Panc1 (cell line): ENCODE measurements at regions not wholly inside any gene's neighbourhood (a gene's known extent, or its start where the extent isn't known, plus 50 kb on each side); places are given as distances from the start of the nearest gene placed in this dataset.

Experiments
- ATAC-seq: fragments of 200-7000 bp; cut with Tn5 transposase; 2 replicates; pipeline ENCODE4 v1.9.1; 2020; ENCODE audit warnings: mild to moderate bottlenecking, moderate library complexity
- BruUV-seq: library from RNA; stranded (reverse); fragments of 400-500 nt; replicated peaks from 2 replicates; lab custom pipeline; 2021; lab: Mats Ljungman, UMichigan
- CTCF ChIA-PET: fragments of 300-600 bp; sonication (Branson Sonifier 250); formaldehyde crosslinking; loops from one replicate; lab custom pipeline; 2022; ENCODE audit warnings: antibody characterized with exemption; lab: Charles Lee
- POLR2A ChIA-PET: fragments of 300-600 bp; sonication (Branson Sonifier 250); formaldehyde crosslinking; loops from one replicate; lab custom pipeline; 2022; ENCODE audit warnings: antibody characterized with exemption; lab: Charles Lee
- DNase-seq: peaks from one replicate; pipeline ENCODE4 v3.0.0-alpha.2; 2010; ENCODE audit warnings: low read depth, low spot score
- H3K27ac ChIP-seq: 2 replicates; pipeline ENCODE4 v1.5.1; 2011; ENCODE audit warnings: mild to moderate bottlenecking, low read length, inconsistent platforms
- H3K27me3 ChIP-seq: fragments of 200-500 bp; sonication (Bioruptor generic); 2 replicates; pipeline ENCODE4 v1.6.0; 2014; ENCODE audit warnings: low read length, inconsistent platforms; ENCODE audit not compliant: control insufficient read depth, insufficient read depth
- H3K36me3 ChIP-seq: fragments of 200-500 bp; sonication (Bioruptor generic); 2 replicates; pipeline ENCODE4 v1.5.1; 2014; ENCODE audit warnings: inconsistent platforms, mild to moderate bottlenecking, low read length, moderate library complexity; ENCODE audit not compliant: control insufficient read depth, insufficient read depth
- H3K4me1 ChIP-seq: 2 replicates; pipeline ENCODE4 v1.5.1; 2011; ENCODE audit warnings: inconsistent platforms, mild to moderate bottlenecking, low read length, moderate library complexity; ENCODE audit not compliant: control insufficient read depth, insufficient read depth
- H3K4me3 ChIP-seq, 2 experiments: 2 replicates each; pipeline ENCODE4 v1.5.1; 2011 to 2012; ENCODE audit warnings: low read depth in 2 of 2, low read length in 2 of 2, mild to moderate bottlenecking in 2 of 2, inconsistent platforms in 1 of 2, moderate library complexity in 1 of 2
- H3K9me3 ChIP-seq: fragments of 200-500 bp; sonication (Bioruptor generic); 2 replicates; pipeline ENCODE4 v1.5.1; 2014; ENCODE audit warnings: low read depth, mild to moderate bottlenecking, inconsistent platforms, low read length, moderate library complexity; ENCODE audit not compliant: control insufficient read depth, insufficient read depth
- POLR2AphosphoS5 ChIP-seq: IDR thresholded peaks from 2 replicates; pipeline ENCODE4 v1.6.1; 2012; ENCODE audit warnings: mild to moderate bottlenecking, low read depth, low read length, moderate library complexity
- REST ChIP-seq, 2 experiments: IDR thresholded peaks; 2 replicates each; pipeline ENCODE4 v1.6.1; 2011 to 2012; ENCODE audit warnings: low read depth in 2 of 2, control low read depth in 1 of 2, low read length in 1 of 2, mild to moderate bottlenecking in 1 of 2, moderate library complexity in 1 of 2; ENCODE audit not compliant: insufficient read depth in 1 of 2
- SIN3A ChIP-seq: IDR thresholded peaks from 2 replicates; pipeline ENCODE4 v1.6.1; 2012; ENCODE audit warnings: low read depth, mild to moderate bottlenecking, low read length, moderate library complexity, borderline replicate concordance; ENCODE audit not compliant: insufficient read depth
- TCF7L2 ChIP-seq: IDR thresholded peaks from 2 replicates; pipeline ENCODE4 v1.6.1; 2011; ENCODE audit warnings: mild to moderate bottlenecking, low read depth, low read length, inconsistent platforms
- in situ Hi-C: cut with HindIII; loops from 2 replicates; pipeline ENCODE4 v1.10.0; 2016; ENCODE audit warnings: low sequenced_read_pairs, low pct_unique_long_range_greater_than_20kb
- intact Hi-C: fragments of 100-400 bp; cut with micrococcal nuclease; formaldehyde crosslinking; loops from one replicate; pipeline ENCODE4 v1.10.0; 2022; ENCODE audit not compliant: unreplicated experiment
- TF ChIP-seq, protein P1 (sequence below): fragments of 450-650 bp; IDR thresholded peaks from 2 replicates; pipeline ENCODE4 v1.5.1; 2017; ENCODE audit warnings: mild to moderate bottlenecking

DNA sequence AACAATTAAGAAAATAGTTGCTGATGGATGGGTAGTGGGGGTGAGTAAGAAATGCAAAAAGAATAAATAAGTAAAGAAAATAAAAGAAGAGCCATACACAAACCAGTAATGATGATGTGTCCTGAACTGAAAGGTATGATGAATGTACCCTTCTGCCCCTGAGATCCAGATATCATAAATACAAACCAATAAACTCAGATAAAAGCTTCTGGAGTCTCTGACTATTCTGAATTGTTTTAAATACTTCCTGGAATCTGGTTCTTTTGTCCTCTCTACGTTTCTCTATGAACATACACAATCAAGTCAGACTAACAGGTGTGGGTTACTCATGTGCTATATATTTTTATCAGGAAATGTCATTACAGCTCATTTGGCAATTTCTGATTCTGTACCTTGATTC is 153.4 kb downstream of the PPP1R2C start:
- no peaks in the 10 kb centered on the region for H3K36me3 ChIP-seq
- H3K27ac ChIP-seq = no peak overlapping the region
- DNase-seq = no peak
- H3K4me1 ChIP-seq = no peaks in the 10 kb centered on the region
- H3K27me3 ChIP-seq = no peaks in the 10 kb centered on the region
- BruUV-seq = no TSS peak
- TF ChIP-seq SIN3A = no peak
- TF ChIP-seq TCF7L2 = no peak
- TF ChIP-seq POLR2AphosphoS5 = no peak
- TF ChIP-seq, protein P1, sequence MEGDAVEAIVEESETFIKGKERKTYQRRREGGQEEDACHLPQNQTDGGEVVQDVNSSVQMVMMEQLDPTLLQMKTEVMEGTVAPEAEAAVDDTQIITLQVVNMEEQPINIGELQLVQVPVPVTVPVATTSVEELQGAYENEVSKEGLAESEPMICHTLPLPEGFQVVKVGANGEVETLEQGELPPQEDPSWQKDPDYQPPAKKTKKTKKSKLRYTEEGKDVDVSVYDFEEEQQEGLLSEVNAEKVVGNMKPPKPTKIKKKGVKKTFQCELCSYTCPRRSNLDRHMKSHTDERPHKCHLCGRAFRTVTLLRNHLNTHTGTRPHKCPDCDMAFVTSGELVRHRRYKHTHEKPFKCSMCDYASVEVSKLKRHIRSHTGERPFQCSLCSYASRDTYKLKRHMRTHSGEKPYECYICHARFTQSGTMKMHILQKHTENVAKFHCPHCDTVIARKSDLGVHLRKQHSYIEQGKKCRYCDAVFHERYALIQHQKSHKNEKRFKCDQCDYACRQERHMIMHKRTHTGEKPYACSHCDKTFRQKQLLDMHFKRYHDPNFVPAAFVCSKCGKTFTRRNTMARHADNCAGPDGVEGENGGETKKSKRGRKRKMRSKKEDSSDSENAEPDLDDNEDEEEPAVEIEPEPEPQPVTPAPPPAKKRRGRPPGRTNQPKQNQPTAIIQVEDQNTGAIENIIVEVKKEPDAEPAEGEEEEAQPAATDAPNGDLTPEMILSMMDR = no peak
- TF ChIP-seq REST (IDR thresholded peaks at IDR 0.05; ENCODE audit: insufficient read depth in 1 of 2, low read depth in 2 of 2, low read length in 1 of 2) = no peak
- CTCF ChIA-PET = no interaction called here
- no peak overlapping the region for H3K4me3 ChIP-seq
- intact Hi-C loops = no loop called here
- no peak for ATAC-seq
- H3K9me3 ChIP-seq = no peaks in the 10 kb centered on the region
- POLR2A ChIA-PET = no interaction called here
- in situ Hi-C loops = no loop called here

GRCh38 chrX:42619068-42619467 is 158.9 kb downstream of the PPP1R2C start:
- ChIA-PET POLR2A (no interaction called here), CTCF (no interaction called here)
- Histone ChIP-seq H3K27ac (no peak overlapping the region), H3K36me3 (no peaks in the 10 kb centered on the region), H3K27me3 (no peaks in the 10 kb centered on the region), H3K4me1 (no peaks in the 10 kb centered on the region), H3K9me3 (no peaks in the 10 kb centered on the region), H3K4me3 (no peak overlapping the region)
- no peak for ATAC-seq
- intact Hi-C loops = no loop called here
- TF ChIP-seq REST (IDR thresholded peaks at IDR 0.05; ENCODE audit: insufficient read depth in 1 of 2, low read depth in 2 of 2, low read length in 1 of 2) = no peak
- TF ChIP-seq TCF7L2 = no peak
- TF ChIP-seq, protein P1 = no peak
- TF ChIP-seq POLR2AphosphoS5 = no peak
- no peak for TF ChIP-seq SIN3A
- no TSS peak for BruUV-seq
- in situ Hi-C loops = no loop called here
- DNase-seq = no peak
